ENCODE measurements at regions not wholly inside any gene's neighbourhood (a gene's known extent, or its start where the extent isn't known, plus 50 kb on each side); places are given as distances from the start of the nearest gene placed in this dataset.

GRCh38 chr3:170808041-170808440, 62.0 kb downstream of the RPL22L1 start:
- no peak for DNase-seq (ENCODE audit: low read depth, low spot score)
- ChIA-PET POLR2A (interaction anchor here (0.6 kb wide), 1 partner anchor 21 kb away, joined by 5 read pairs; no protein-coding TSS in a partner anchor), CTCF (no interaction called here)
- intact Hi-C loops (cut with micrococcal nuclease; ENCODE audit: unreplicated experiment) (no loop called here), in situ Hi-C loops (cut with HindIII; ENCODE audit: low pct_unique_long_range_greater_than_20kb, low sequenced_read_pairs) (no loop called here)
- H3K9me3 ChIP-seq (ENCODE audit: control insufficient read depth, insufficient read depth, low read depth, low read length), result no peaks in the 10 kb centered on the region
- H3K27me3 ChIP-seq (ENCODE audit: control insufficient read depth, insufficient read depth, low read length), result no peaks in the 10 kb centered on the region
- TF ChIP-seq POLR2AphosphoS5 (IDR thresholded peaks at IDR 0.05; ENCODE audit: low read depth, low read length), result no peak
- no peak for TF ChIP-seq SIN3A (IDR thresholded peaks at IDR 0.05; ENCODE audit: borderline replicate concordance, insufficient read depth, low read depth, low read length)
- TF ChIP-seq, protein P1, sequence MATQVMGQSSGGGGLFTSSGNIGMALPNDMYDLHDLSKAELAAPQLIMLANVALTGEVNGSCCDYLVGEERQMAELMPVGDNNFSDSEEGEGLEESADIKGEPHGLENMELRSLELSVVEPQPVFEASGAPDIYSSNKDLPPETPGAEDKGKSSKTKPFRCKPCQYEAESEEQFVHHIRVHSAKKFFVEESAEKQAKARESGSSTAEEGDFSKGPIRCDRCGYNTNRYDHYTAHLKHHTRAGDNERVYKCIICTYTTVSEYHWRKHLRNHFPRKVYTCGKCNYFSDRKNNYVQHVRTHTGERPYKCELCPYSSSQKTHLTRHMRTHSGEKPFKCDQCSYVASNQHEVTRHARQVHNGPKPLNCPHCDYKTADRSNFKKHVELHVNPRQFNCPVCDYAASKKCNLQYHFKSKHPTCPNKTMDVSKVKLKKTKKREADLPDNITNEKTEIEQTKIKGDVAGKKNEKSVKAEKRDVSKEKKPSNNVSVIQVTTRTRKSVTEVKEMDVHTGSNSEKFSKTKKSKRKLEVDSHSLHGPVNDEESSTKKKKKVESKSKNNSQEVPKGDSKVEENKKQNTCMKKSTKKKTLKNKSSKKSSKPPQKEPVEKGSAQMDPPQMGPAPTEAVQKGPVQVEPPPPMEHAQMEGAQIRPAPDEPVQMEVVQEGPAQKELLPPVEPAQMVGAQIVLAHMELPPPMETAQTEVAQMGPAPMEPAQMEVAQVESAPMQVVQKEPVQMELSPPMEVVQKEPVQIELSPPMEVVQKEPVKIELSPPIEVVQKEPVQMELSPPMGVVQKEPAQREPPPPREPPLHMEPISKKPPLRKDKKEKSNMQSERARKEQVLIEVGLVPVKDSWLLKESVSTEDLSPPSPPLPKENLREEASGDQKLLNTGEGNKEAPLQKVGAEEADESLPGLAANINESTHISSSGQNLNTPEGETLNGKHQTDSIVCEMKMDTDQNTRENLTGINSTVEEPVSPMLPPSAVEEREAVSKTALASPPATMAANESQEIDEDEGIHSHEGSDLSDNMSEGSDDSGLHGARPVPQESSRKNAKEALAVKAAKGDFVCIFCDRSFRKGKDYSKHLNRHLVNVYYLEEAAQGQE (IDR thresholded peaks at IDR 0.05; ENCODE audit: insufficient read depth in 1 of 2, low read depth in 2 of 2, low read length in 1 of 2), result no peak
- TF ChIP-seq, protein P2, sequence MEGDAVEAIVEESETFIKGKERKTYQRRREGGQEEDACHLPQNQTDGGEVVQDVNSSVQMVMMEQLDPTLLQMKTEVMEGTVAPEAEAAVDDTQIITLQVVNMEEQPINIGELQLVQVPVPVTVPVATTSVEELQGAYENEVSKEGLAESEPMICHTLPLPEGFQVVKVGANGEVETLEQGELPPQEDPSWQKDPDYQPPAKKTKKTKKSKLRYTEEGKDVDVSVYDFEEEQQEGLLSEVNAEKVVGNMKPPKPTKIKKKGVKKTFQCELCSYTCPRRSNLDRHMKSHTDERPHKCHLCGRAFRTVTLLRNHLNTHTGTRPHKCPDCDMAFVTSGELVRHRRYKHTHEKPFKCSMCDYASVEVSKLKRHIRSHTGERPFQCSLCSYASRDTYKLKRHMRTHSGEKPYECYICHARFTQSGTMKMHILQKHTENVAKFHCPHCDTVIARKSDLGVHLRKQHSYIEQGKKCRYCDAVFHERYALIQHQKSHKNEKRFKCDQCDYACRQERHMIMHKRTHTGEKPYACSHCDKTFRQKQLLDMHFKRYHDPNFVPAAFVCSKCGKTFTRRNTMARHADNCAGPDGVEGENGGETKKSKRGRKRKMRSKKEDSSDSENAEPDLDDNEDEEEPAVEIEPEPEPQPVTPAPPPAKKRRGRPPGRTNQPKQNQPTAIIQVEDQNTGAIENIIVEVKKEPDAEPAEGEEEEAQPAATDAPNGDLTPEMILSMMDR (IDR thresholded peaks at IDR 0.05), result no peak
- ATAC-seq, result no peak
- H3K27ac ChIP-seq (ENCODE audit: low read length), result no peak overlapping the region; the same call in 1 of the 2 replicates
- H3K36me3 ChIP-seq (ENCODE audit: control insufficient read depth, insufficient read depth, low read length), result no peaks in the 10 kb centered on the region
- no TSS peak for BruUV-seq (replicated peaks)
- no peak overlapping the region for H3K4me3 ChIP-seq (ENCODE audit: low read depth in 2 of 2, low read length in 2 of 2)
- peaks cover 11% of the 10 kb centered on the region; the same call in 1 of the 2 replicates for H3K4me1 ChIP-seq (ENCODE audit: control insufficient read depth, insufficient read depth, low read length)

- H3K27ac ChIP-seq (ENCODE audit: low read length), result no peak overlapping the region
- ChIA-PET CTCF (no interaction called here), POLR2A (no interaction called here)
- TF ChIP-seq TCF7L2 (IDR thresholded peaks at IDR 0.05; ENCODE audit: low read depth, low read length) (no peak), POLR2AphosphoS5 (IDR thresholded peaks at IDR 0.05; ENCODE audit: low read depth, low read length) (no peak), SIN3A (IDR thresholded peaks at IDR 0.05; ENCODE audit: borderline replicate concordance, insufficient read depth, low read depth, low read length) (no peak)
- TF ChIP-seq, protein P1 (IDR thresholded peaks at IDR 0.05; ENCODE audit: insufficient read depth in 1 of 2, low read depth in 2 of 2, low read length in 1 of 2), result no peak
- TF ChIP-seq, protein P2 (IDR thresholded peaks at IDR 0.05), result no peak
- no peaks in the 10 kb centered on the region for H3K9me3 ChIP-seq (ENCODE audit: control insufficient read depth, insufficient read depth, low read depth, low read length)
- no peaks in the 10 kb centered on the region for H3K27me3 ChIP-seq (ENCODE audit: control insufficient read depth, insufficient read depth, low read length)
- H3K36me3 ChIP-seq (ENCODE audit: control insufficient read depth, insufficient read depth, low read length), result no peaks in the 10 kb centered on the region
- BruUV-seq (replicated peaks), result no TSS peak
- ATAC-seq (no peak), DNase-seq (ENCODE audit: low read depth, low spot score) (no peak)
- H3K4me3 ChIP-seq (ENCODE audit: low read depth in 2 of 2, low read length in 2 of 2), result no peak overlapping the region
- in situ Hi-C loops (cut with HindIII; ENCODE audit: low pct_unique_long_range_greater_than_20kb, low sequenced_read_pairs) (no loop called here), intact Hi-C loops (cut with micrococcal nuclease; ENCODE audit: unreplicated experiment) (no loop called here)
- peaks cover 11% of the 10 kb centered on the region; the same call in 1 of the 2 replicates for H3K4me1 ChIP-seq (ENCODE audit: control insufficient read depth, insufficient read depth, low read length)
Observed at GRCh38 chr3:170806676-170807075, 63.3 kb downstream of the RPL22L1 start.

Measured in Panc1 (cell line).